Liver (tissue), 8 donors: ENCODE measurements at regions not wholly inside any gene's neighbourhood (a gene's known extent, or its start where the extent isn't known, plus 50 kb on each side); places are given as distances from the start of the nearest gene placed in this dataset.

Experiments
- DNase-seq: peaks from one replicate; pipeline ENCODE4 v3.0.0-alpha.2; 2017; ENCODE audit warnings: low spot score
- H3K27ac ChIP-seq, 2 donors: one replicate each; pipeline ENCODE4 v1.7.0; 2013; ENCODE audit warnings: inconsistent platforms in 2 of 2, low read length in 2 of 2, control low read depth in 1 of 2, low read depth in 1 of 2, mild to moderate bottlenecking in 1 of 2
- H3K27me3 ChIP-seq, 4 donors: one replicate each; pipeline versions ENCODE4 v1.6.1 to v1.7.0; 2013; ENCODE audit warnings: low read length in 3 of 4, inconsistent platforms in 1 of 4, mild to moderate bottlenecking in 1 of 4, moderate library complexity in 1 of 4; ENCODE audit not compliant: control insufficient read depth in 4 of 4, insufficient read depth in 4 of 4
- H3K36me3 ChIP-seq, 4 donors: one replicate each; pipeline versions ENCODE4 v1.6.1 to v1.7.0; 2013; ENCODE audit warnings: low read length in 3 of 4, mild to moderate bottlenecking in 3 of 4, low read depth in 1 of 4, moderate library complexity in 1 of 4; ENCODE audit not compliant: control insufficient read depth in 4 of 4, insufficient read depth in 3 of 4
- H3K4me1 ChIP-seq, 4 donors: one replicate each; pipeline versions ENCODE4 v1.6.1 to v1.7.0; 2013; ENCODE audit warnings: low read length in 3 of 4, mild to moderate bottlenecking in 3 of 4, moderate library complexity in 1 of 4; ENCODE audit not compliant: control insufficient read depth in 4 of 4, insufficient read depth in 4 of 4
- H3K4me3 ChIP-seq, 3 donors: one replicate each; pipeline versions ENCODE4 v1.6.1 to v1.7.0; 2013; ENCODE audit warnings: low read length in 3 of 3, control low read depth in 1 of 3, low read depth in 1 of 3, mild to moderate bottlenecking in 1 of 3
- H3K9ac ChIP-seq, 2 donors: one replicate each; pipeline ENCODE4 v1.7.0; 2013; ENCODE audit warnings: low read length in 2 of 2, mild to moderate bottlenecking in 2 of 2, moderate library complexity in 2 of 2, control low read depth in 1 of 2, low read depth in 1 of 2
- H3K9me3 ChIP-seq, 4 donors: one replicate each; pipeline versions ENCODE4 v1.6.1 to v1.7.0; 2013; ENCODE audit warnings: low read length in 3 of 4; ENCODE audit not compliant: control insufficient read depth in 4 of 4
- ATF3 ChIP-seq: IDR thresholded peaks from 2 replicates; pipeline ENCODE4 v1.6.1; 2016; ENCODE audit warnings: antibody characterized with exemption
- CTCF ChIP-seq: fragments of 150-350 bp; IDR thresholded peaks from 2 replicates; pipeline ENCODE4 v1.5.1; 2017; ENCODE audit warnings: improper control_type of control experiment, low read depth, low read length; ENCODE audit not compliant: missing input control
- EGR1 ChIP-seq, 2 donors: IDR thresholded peaks; 2 replicates each; pipeline ENCODE4 v1.6.1; 2016 to 2018; ENCODE audit warnings: antibody characterized with exemption in 2 of 2, low read depth in 2 of 2
- FOXA1 ChIP-seq: IDR thresholded peaks from 2 replicates; pipeline ENCODE4 v1.6.1; 2016; ENCODE audit warnings: antibody characterized with exemption
- FOXA2 ChIP-seq: IDR thresholded peaks from 2 replicates; pipeline ENCODE4 v1.6.1; 2016; ENCODE audit warnings: antibody characterized with exemption
- GABPA ChIP-seq, 2 donors: IDR thresholded peaks in 1 of 2; conservative IDR thresholded peaks in 1 of 2; 2 replicates each; pipeline ENCODE4 v1.6.1; 2016; ENCODE audit warnings: antibody characterized with exemption in 2 of 2, mild to moderate bottlenecking in 1 of 2, moderate library complexity in 1 of 2
- HNF4A ChIP-seq, 2 donors: conservative IDR thresholded peaks; 2 replicates each; pipeline ENCODE4 v1.6.1; 2016; ENCODE audit warnings: antibody characterized with exemption in 2 of 2, mild to moderate bottlenecking in 2 of 2
- HNF4G ChIP-seq: IDR thresholded peaks from 2 replicates; pipeline ENCODE4 v1.6.1; 2016; ENCODE audit warnings: antibody characterized with exemption
- JUND ChIP-seq, 2 donors: IDR thresholded peaks; 2 replicates each; pipeline ENCODE4 v1.6.1; 2016; ENCODE audit warnings: antibody characterized with exemption in 2 of 2
- MAX ChIP-seq: IDR thresholded peaks from 2 replicates; pipeline ENCODE4 v1.6.1; 2016; ENCODE audit warnings: antibody characterized with exemption
- NR2F2 ChIP-seq: IDR thresholded peaks from 2 replicates; pipeline ENCODE4 v1.6.1; 2016; ENCODE audit warnings: antibody characterized with exemption
- RAD21 ChIP-seq, 2 donors: IDR thresholded peaks; 2 replicates each; pipeline ENCODE4 v1.6.1; 2016; ENCODE audit warnings: antibody characterized with exemption in 2 of 2, mild to moderate bottlenecking in 2 of 2
- RXRA ChIP-seq, 2 donors: IDR thresholded peaks; 2 replicates each; pipeline ENCODE4 v1.6.1; 2017 to 2018; ENCODE audit warnings: antibody characterized with exemption in 2 of 2, mild to moderate bottlenecking in 1 of 2
- SP1 ChIP-seq: IDR thresholded peaks from 2 replicates; pipeline ENCODE4 v1.6.1; 2018; ENCODE audit warnings: antibody characterized with exemption, mild to moderate bottlenecking
- TAF1 ChIP-seq: conservative IDR thresholded peaks from 2 replicates; pipeline ENCODE4 v1.6.1; 2016; ENCODE audit warnings: antibody characterized with exemption, mild to moderate bottlenecking
- YY1 ChIP-seq: IDR thresholded peaks from 2 replicates; pipeline ENCODE4 v1.6.1; 2016; ENCODE audit warnings: antibody characterized with exemption, mild to moderate bottlenecking
- ZBTB33 ChIP-seq: IDR thresholded peaks from 2 replicates; pipeline ENCODE4 v1.6.1; 2016; ENCODE audit warnings: antibody characterized with exemption
- WGBS: extraction: QIAGEN DNeasy Blood & Tissue Kit; methylation state at CpG from one replicate; pipeline ENCODE4 v1.1.7; 2013; 5-methylcytosine and 5-hydroxymethylcytosine counted together
- donor health status: healthy.
- donor health status: healthy.
- donor health status: healthy.
- donor health status: healthy.
- donor health status: healthy.

GRCh38 chr20:16947479-16947878, 199.3 kb downstream of the OTOR start:
- TF ChIP-seq RXRA (IDR thresholded peaks at IDR 0.05) (no peak), HNF4A (conservative IDR thresholded peaks at IDR 0.05) (no peak), HNF4G (no peak), ATF3 (no peak), YY1 (no peak), RAD21 (IDR thresholded peaks at IDR 0.05) (no peak), SP1 (no peak), ZBTB33 (no peak), MAX (no peak), FOXA1 (no peak), NR2F2 (no peak), TAF1 (no peak), GABPA (IDR thresholded peaks at IDR 0.05 in 1 of 2, conservative IDR thresholded peaks at IDR 0.05 in 1 of 2) (no peak), FOXA2 (no peak), CTCF (no peak), EGR1 (IDR thresholded peaks at IDR 0.05; ENCODE audit: low read depth in 2 of 2) (no peak)
- Histone ChIP-seq H3K36me3 (no peaks in the 10 kb centered on the region), H3K4me1 (no peaks in the 10 kb centered on the region), H3K9me3 (peaks cover 3 to 14% (median 4%) of the 10 kb centered on the region in 4 donors), H3K27me3 (no peaks in the 10 kb centered on the region), H3K27ac (no peak overlapping the region), H3K4me3 (no peak overlapping the region), H3K9ac (no peak overlapping the region)
- no peak for DNase-seq
- 44% methylated on average over 2 of the region's 2 CpGs for WGBS

GRCh38 chr20:16951876-16952275, 203.7 kb downstream of the OTOR start:
- 54% methylated on average over 2 of the region's 2 CpGs for WGBS

More at GRCh38 chr20:16951876-16952275, 203.7 kb downstream of the OTOR start:
- no peak overlapping the region for H3K27ac ChIP-seq
- no peak overlapping the region for H3K4me3 ChIP-seq
- H3K9me3 ChIP-seq: peaks cover 3 to 14% (median 3%) of the 10 kb centered on the region in 4 donors
- no peaks in the 10 kb centered on the region for H3K36me3 ChIP-seq
- TF ChIP-seq CTCF (no peak), FOXA2 (no peak), NR2F2 (no peak), ATF3 (no peak), RAD21 (IDR thresholded peaks at IDR 0.05) (no peak), TAF1 (no peak), HNF4A (conservative IDR thresholded peaks at IDR 0.05) (no peak), RXRA (IDR thresholded peaks at IDR 0.05) (no peak), JUND (IDR thresholded peaks at IDR 0.05) (no peak)
- no peak overlapping the region for H3K9ac ChIP-seq
- DNase-seq: no peak
- no peaks in the 10 kb centered on the region for H3K27me3 ChIP-seq
- H3K4me1 ChIP-seq: no peaks in the 10 kb centered on the region
